ENCODE measurements at regions not wholly inside any gene's neighbourhood (a gene's known extent, or its start where the extent isn't known, plus 50 kb on each side); places are given as distances from the start of the nearest gene placed in this dataset.

- TF ChIP-seq CTCF (IDR thresholded peaks at IDR 0.05; ENCODE audit: insufficient read depth, low read depth, low read length) (no peak), EZH2 (IDR thresholded peaks at IDR 0.05; ENCODE audit: insufficient read depth, low read length) (no peak)
- no peaks in the 10 kb centered on the region for H3K27me3 Mint-ChIP-seq (ENCODE audit: low read depth, unreplicated experiment)
- no peak for FAIRE-seq
Observed at GRCh38 chr3:72383230-72383629, 465.0 kb downstream of the SHQ1 start.

GRCh38 chr3:72382460-72382859 lies 465.8 kb downstream of the SHQ1 start:
- Histone ChIP-seq H3K9me3 (ENCODE audit: insufficient read depth, low read depth, low read length) (no peaks in the 10 kb centered on the region), H3K36me3 (ENCODE audit: insufficient read depth, low read length) (peaks cover 7% of the 10 kb centered on the region), H3K9ac (ENCODE audit: low read length) (no peak overlapping the region), H4K20me1 (ENCODE audit: insufficient read depth, low read length) (peaks cover 93% of the 10 kb centered on the region), H3K4me1 (ENCODE audit: insufficient read depth, low read length) (peaks cover 14% of the 10 kb centered on the region), H3K79me2 (ENCODE audit: insufficient read depth, low read length) (peaks cover 85% of the 10 kb centered on the region), H2AFZ (ENCODE audit: low read depth, low read length) (no peak overlapping the region), H3K27me3 (ENCODE audit: insufficient read depth, low read length) (no peaks in the 10 kb centered on the region), H3K27ac (ENCODE audit: low read depth, low read length) (no peak overlapping the region), H3K4me2 (ENCODE audit: low read length) (no peak overlapping the region), H3K4me3 (ENCODE audit: insufficient read depth, low read depth, low read length) (no peak overlapping the region)
- H3K36me3 Mint-ChIP-seq (ENCODE audit: low read depth, unreplicated experiment) = peaks cover 5% of the 10 kb centered on the region
- no peak overlapping the region for H3K4me3 Mint-ChIP-seq (ENCODE audit: unreplicated experiment)
- H3K4me1 Mint-ChIP-seq (ENCODE audit: low read depth, unreplicated experiment) = peaks cover 57% of the 10 kb centered on the region
- no peak for TF ChIP-seq CTCF (IDR thresholded peaks at IDR 0.05; ENCODE audit: insufficient read depth, low read depth, low read length)
- no peak for TF ChIP-seq EZH2 (IDR thresholded peaks at IDR 0.05; ENCODE audit: insufficient read depth, low read length)
- no peak for DNase-seq (ENCODE audit: low read depth)
- no peaks in the 10 kb centered on the region for H3K9me3 Mint-ChIP-seq (ENCODE audit: unreplicated experiment)
- FAIRE-seq = no peak
- H3K27me3 Mint-ChIP-seq (ENCODE audit: low read depth, unreplicated experiment) = no peaks in the 10 kb centered on the region
- H3K27ac Mint-ChIP-seq (ENCODE audit: unreplicated experiment) = no peak overlapping the region

More at GRCh38 chr3:72383230-72383629, 465.0 kb downstream of the SHQ1 start:
- DNase-seq (ENCODE audit: low read depth) = no peak
- H3K27ac Mint-ChIP-seq (ENCODE audit: unreplicated experiment) = no peak overlapping the region
- Histone ChIP-seq H3K36me3 (ENCODE audit: insufficient read depth, low read length) (peaks cover 7% of the 10 kb centered on the region), H3K4me1 (ENCODE audit: insufficient read depth, low read length) (peaks cover 14% of the 10 kb centered on the region), H3K9me3 (ENCODE audit: insufficient read depth, low read depth, low read length) (no peaks in the 10 kb centered on the region), H3K27ac (ENCODE audit: low read depth, low read length) (no peak overlapping the region), H3K4me2 (ENCODE audit: low read length) (no peak overlapping the region), H3K9ac (ENCODE audit: low read length) (no peak overlapping the region), H3K27me3 (ENCODE audit: insufficient read depth, low read length) (no peaks in the 10 kb centered on the region), H3K79me2 (ENCODE audit: insufficient read depth, low read length) (peaks cover 93% of the 10 kb centered on the region), H2AFZ (ENCODE audit: low read depth, low read length) (no peak overlapping the region), H4K20me1 (ENCODE audit: insufficient read depth, low read length) (peaks cover 99% of the 10 kb centered on the region), H3K4me3 (ENCODE audit: insufficient read depth, low read depth, low read length) (no peak overlapping the region)
- peaks cover 2% of the 10 kb centered on the region for H3K36me3 Mint-ChIP-seq (ENCODE audit: low read depth, unreplicated experiment)
- H3K9me3 Mint-ChIP-seq (ENCODE audit: unreplicated experiment) = no peaks in the 10 kb centered on the region
- H3K4me3 Mint-ChIP-seq (ENCODE audit: unreplicated experiment) = no peak overlapping the region
- peaks cover 56% of the 10 kb centered on the region for H3K4me1 Mint-ChIP-seq (ENCODE audit: low read depth, unreplicated experiment)

GRCh38 chr3:72381584-72381983 lies 466.7 kb downstream of the SHQ1 start:
- H3K79me2 ChIP-seq (ENCODE audit: insufficient read depth, low read length) = peaks cover 77% of the 10 kb centered on the region
- H3K4me3 ChIP-seq (ENCODE audit: insufficient read depth, low read depth, low read length) = no peak overlapping the region
- peaks cover 62% of the 10 kb centered on the region for H3K4me1 Mint-ChIP-seq (ENCODE audit: low read depth, unreplicated experiment)
- peaks cover 8% of the 10 kb centered on the region for H3K36me3 Mint-ChIP-seq (ENCODE audit: low read depth, unreplicated experiment)
- H3K4me2 ChIP-seq (ENCODE audit: low read length) = no peak overlapping the region
- H3K4me1 ChIP-seq (ENCODE audit: insufficient read depth, low read length) = peaks cover 14% of the 10 kb centered on the region
- no peaks in the 10 kb centered on the region for H3K27me3 Mint-ChIP-seq (ENCODE audit: low read depth, unreplicated experiment)
- no peaks in the 10 kb centered on the region for H3K9me3 ChIP-seq (ENCODE audit: insufficient read depth, low read depth, low read length)
- H3K9me3 Mint-ChIP-seq (ENCODE audit: unreplicated experiment) = no peaks in the 10 kb centered on the region
- no peak overlapping the region for H2AFZ ChIP-seq (ENCODE audit: low read depth, low read length)
- H3K36me3 ChIP-seq (ENCODE audit: insufficient read depth, low read length) = peaks cover 7% of the 10 kb centered on the region
- H3K27ac Mint-ChIP-seq (ENCODE audit: unreplicated experiment) = no peak overlapping the region
- TF ChIP-seq CTCF (IDR thresholded peaks at IDR 0.05; ENCODE audit: insufficient read depth, low read depth, low read length) = no peak
- FAIRE-seq (no peak), DNase-seq (ENCODE audit: low read depth) (no peak)
- no peak overlapping the region for H3K27ac ChIP-seq (ENCODE audit: low read depth, low read length)
- H3K4me3 Mint-ChIP-seq (ENCODE audit: unreplicated experiment) = no peak overlapping the region
- no peak overlapping the region for H3K9ac ChIP-seq (ENCODE audit: low read length)
- peaks cover 84% of the 10 kb centered on the region for H4K20me1 ChIP-seq (ENCODE audit: insufficient read depth, low read length)
- no peaks in the 10 kb centered on the region for H3K27me3 ChIP-seq (ENCODE audit: insufficient read depth, low read length)

Data from astrocyte (in vitro differentiated cells and primary cell).